Heart left ventricle (tissue), 16 donors: ENCODE measurements at regions not wholly inside any gene's neighbourhood (a gene's known extent, or its start where the extent isn't known, plus 50 kb on each side); places are given as distances from the start of the nearest gene placed in this dataset.

Source experiments
- ATAC-seq, 4 donors: fragments of 200-7000 bp; cut with Tn5 transposase; one replicate each; pipeline ENCODE4 v1.9.1; 2020 to 2022; ENCODE audit warnings: moderate library complexity in 4 of 4, mild to moderate bottlenecking in 3 of 4, moderate number of reproducible peaks in 1 of 4
- DNase-seq, 5 donors: peaks; one replicate each; pipeline ENCODE4 v3.0.0-alpha.2; 2020
- H3K27ac ChIP-seq, 12 donors: fragments of 200-600 bp; sonication (generic) in 4 of 12; one replicate each; pipeline versions ENCODE4 v1.5.0 to v1.8.0; 2016 to 2022; ENCODE audit warnings: mild to moderate bottlenecking in 2 of 12
- H3K27me3 ChIP-seq, 9 donors: fragments of 200-600 bp; sonication (generic) in 2 of 9; one replicate each; pipeline versions ENCODE4 v1.5.1 to v1.8.0; 2016 to 2022; ENCODE audit warnings: mild to moderate bottlenecking in 3 of 9
- H3K36me3 ChIP-seq, 9 donors: fragments of 200-600 bp; sonication (generic) in 2 of 9; one replicate each; pipeline versions ENCODE4 v1.5.0 to v1.8.0; 2018 to 2022; ENCODE audit warnings: mild to moderate bottlenecking in 2 of 9
- H3K4me1 ChIP-seq, 12 donors: fragments of 200-600 bp; sonication (generic) in 4 of 12; one replicate each; pipeline versions ENCODE4 v1.5.0 to v1.8.0; 2016 to 2022; ENCODE audit warnings: mild to moderate bottlenecking in 3 of 12
- H3K4me3 ChIP-seq, 12 donors: fragments of 200-600 bp; sonication (generic) in 4 of 12; one replicate each; pipeline versions ENCODE4 v1.5.0 to v1.8.0; 2017 to 2022; ENCODE audit warnings: mild to moderate bottlenecking in 9 of 12, moderate library complexity in 4 of 12
- H3K9me3 ChIP-seq, 12 donors: fragments of 200-600 bp; sonication (generic) in 4 of 12; one replicate each; pipeline versions ENCODE4 v1.5.0 to v1.8.0; 2016 to 2022; ENCODE audit warnings: mild to moderate bottlenecking in 1 of 12
- POLR2A ChIP-seq, 2 donors: fragments of 450-650 bp; IDR thresholded peaks; one replicate each; pipeline ENCODE4 v1.6.1; 2017; ENCODE audit warnings: antibody characterized with exemption in 2 of 2, mild to moderate bottlenecking in 2 of 2, moderate library complexity in 2 of 2
- WGBS, 4 donors: extraction: QIAGEN DNeasy Blood & Tissue Kit in 2 of 4; methylation state at CpG; one replicate each; pipeline versions ENCODE4 v1.1.5 to v1.1.7; 2013 to 2018; 5-methylcytosine and 5-hydroxymethylcytosine counted together
- intact Hi-C, 10 donors: fragments of 100-400 bp; cut with DNase I; formaldehyde crosslinking; loops; one replicate each; pipeline versions ENCODE4 v1.11.1 to v1.14.2; 2022
- TF ChIP-seq, protein P1 (sequence below), 12 donors: fragments of 200-600 bp; sonication (generic) in 4 of 12; IDR thresholded peaks; one replicate each; pipeline versions ENCODE4 v1.5.0 to v1.8.0; 2018 to 2022; ENCODE audit warnings: antibody characterized with exemption in 12 of 12, mild to moderate bottlenecking in 5 of 12
- donor health status: ischemic (EF 13 %, LVEDD 7.1; RV severe dilation, severe dysfunction).
- donor health status: healthy with polysubstance abuse.
- donor health status: DM: no; HTN: yes; CAD: no.
- donor health status: DM: no; HTN: no; CAD: no.
- donor health status: ischemic (EF 25% LVEDD 6.9; RV normal size, moderate dysfunction).
- donor health status: ischemic (EF 25% LVEDD 5.7; RV mildly dilated, moderate dysfunction).
- donor health status: healthy.
- donor health status: DM: yes; HTN: yes; CAD: no.
- donor health status: ischemic (EF 35%, LVEDD 5.7; RV mildly dilated, moderate dysfunction).
- donor health status: nonischemic (EF 11% LVEDD 7.7; RV severe dilation, severe dysfunction).
- donor health status: DM: yes; HTN: yes; CAD: no.
- donor health status: PGD.
- donor health status: ischemic (EF 29% LVEDD 5.4; RV normal size, mild dysfunction).
- donor health status: nonischemic (EF 23%, LVEDD 6.1; RV moderate dilation, normal function).

DNA sequence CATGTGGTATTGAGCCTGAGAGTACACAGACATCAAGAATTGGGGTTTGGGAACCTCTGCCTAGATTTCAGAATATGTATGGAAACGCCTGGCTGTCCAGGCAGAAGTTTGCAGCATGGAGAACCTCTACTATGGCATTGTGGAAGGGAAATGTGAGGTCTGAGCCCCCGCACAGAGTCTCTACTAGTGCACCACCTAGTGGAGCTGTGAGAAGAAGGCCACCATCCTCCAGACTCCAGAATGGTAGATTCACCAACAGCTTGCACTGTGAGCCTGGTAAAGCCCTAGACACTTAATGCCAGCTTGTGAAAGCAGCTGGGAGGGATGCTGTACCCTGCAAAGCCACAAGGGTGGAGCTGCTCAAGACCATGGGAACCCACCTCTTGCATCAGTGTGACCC lies 658.2 kb downstream of the HACE1 start:
- no peaks in the 10 kb centered on the region for H3K36me3 ChIP-seq
- no peak for DNase-seq
- ATAC-seq, result no peak
- intact Hi-C loops, result no loop called here
- no peak overlapping the region for H3K27ac ChIP-seq
- no peak for TF ChIP-seq POLR2A (IDR thresholded peaks at IDR 0.05)
- TF ChIP-seq, protein P1, sequence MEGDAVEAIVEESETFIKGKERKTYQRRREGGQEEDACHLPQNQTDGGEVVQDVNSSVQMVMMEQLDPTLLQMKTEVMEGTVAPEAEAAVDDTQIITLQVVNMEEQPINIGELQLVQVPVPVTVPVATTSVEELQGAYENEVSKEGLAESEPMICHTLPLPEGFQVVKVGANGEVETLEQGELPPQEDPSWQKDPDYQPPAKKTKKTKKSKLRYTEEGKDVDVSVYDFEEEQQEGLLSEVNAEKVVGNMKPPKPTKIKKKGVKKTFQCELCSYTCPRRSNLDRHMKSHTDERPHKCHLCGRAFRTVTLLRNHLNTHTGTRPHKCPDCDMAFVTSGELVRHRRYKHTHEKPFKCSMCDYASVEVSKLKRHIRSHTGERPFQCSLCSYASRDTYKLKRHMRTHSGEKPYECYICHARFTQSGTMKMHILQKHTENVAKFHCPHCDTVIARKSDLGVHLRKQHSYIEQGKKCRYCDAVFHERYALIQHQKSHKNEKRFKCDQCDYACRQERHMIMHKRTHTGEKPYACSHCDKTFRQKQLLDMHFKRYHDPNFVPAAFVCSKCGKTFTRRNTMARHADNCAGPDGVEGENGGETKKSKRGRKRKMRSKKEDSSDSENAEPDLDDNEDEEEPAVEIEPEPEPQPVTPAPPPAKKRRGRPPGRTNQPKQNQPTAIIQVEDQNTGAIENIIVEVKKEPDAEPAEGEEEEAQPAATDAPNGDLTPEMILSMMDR (IDR thresholded peaks at IDR 0.05), result no peak
- peaks cover 0 to 38% (median 6%) of the 10 kb centered on the region in 12 donors for H3K9me3 ChIP-seq
- no peak overlapping the region for H3K4me3 ChIP-seq
- no peaks in the 10 kb centered on the region for H3K4me1 ChIP-seq
- 64 to 78% (median 68%) methylated on average over 2 of the region's 2 CpGs for WGBS, 4 donors
- no peaks in the 10 kb centered on the region for H3K27me3 ChIP-seq

DNA sequence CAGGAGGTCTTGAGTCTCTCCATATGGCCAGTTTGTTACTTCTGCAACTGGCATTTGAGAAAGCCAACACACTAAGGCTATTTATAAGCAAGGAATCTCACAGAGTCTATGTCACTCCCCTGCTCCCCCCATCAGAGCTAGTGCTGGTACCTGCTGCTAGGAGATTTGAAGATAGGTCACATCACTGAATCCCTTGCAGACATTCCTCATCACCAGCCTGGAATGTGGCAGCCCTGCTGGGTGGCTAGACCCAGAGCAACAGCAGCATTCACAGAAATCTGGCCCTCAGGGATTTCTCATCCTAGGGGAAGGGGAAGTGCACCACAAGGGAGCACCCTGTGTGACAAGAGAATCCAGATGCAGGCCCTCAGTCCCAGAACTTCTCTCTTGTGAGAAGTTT lies 672.1 kb downstream of the HACE1 start:
- Histone ChIP-seq H3K4me1 (no peaks in the 10 kb centered on the region), H3K4me3 (no peak overlapping the region), H3K36me3 (no peaks in the 10 kb centered on the region), H3K9me3 (peaks cover 0 to 21% (median 11%) of the 10 kb centered on the region in 12 donors), H3K27me3 (no peaks in the 10 kb centered on the region), H3K27ac (no peak overlapping the region)
- intact Hi-C loops, result no loop called here
- ATAC-seq, result no peak
- TF ChIP-seq, protein P1 (IDR thresholded peaks at IDR 0.05), result no peak
- TF ChIP-seq POLR2A (IDR thresholded peaks at IDR 0.05), result no peak
- no peak for DNase-seq

DNA sequence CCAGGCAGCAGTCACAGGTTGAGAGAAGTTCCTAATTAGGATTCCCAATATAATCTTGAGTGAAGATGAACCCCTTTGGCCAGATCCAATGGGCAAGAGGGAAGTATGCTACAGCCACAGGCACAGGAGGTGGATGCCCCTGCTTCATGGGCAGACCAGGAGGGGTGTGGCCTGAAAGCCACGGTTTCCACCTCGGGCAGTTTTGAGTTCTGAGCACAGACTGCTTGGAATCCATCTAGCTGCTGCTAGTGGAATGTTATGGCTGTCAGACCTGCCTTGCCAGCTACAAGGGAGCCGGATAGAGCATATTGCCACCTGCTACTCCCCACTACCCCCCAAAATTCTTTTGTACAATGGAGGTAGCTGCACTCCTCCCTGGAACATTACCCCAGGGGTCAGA lies 672.9 kb downstream of the HACE1 start:
- 74 to 83% (median 79%) methylated on average over 3 of the region's 3 CpGs for WGBS, 4 donors
- no peak overlapping the region for H3K27ac ChIP-seq
- no peak for TF ChIP-seq POLR2A (IDR thresholded peaks at IDR 0.05)
- TF ChIP-seq, protein P1 (IDR thresholded peaks at IDR 0.05), result no peak
- H3K4me3 ChIP-seq, result no peak overlapping the region
- ATAC-seq, result no peak
- H3K36me3 ChIP-seq, result no peaks in the 10 kb centered on the region
- DNase-seq, result no peak
- H3K4me1 ChIP-seq, result no peaks in the 10 kb centered on the region
- intact Hi-C loops, result no loop called here
- H3K27me3 ChIP-seq, result no peaks in the 10 kb centered on the region
- H3K9me3 ChIP-seq, result peaks cover 0 to 19% (median 7%) of the 10 kb centered on the region in 12 donors

DNA sequence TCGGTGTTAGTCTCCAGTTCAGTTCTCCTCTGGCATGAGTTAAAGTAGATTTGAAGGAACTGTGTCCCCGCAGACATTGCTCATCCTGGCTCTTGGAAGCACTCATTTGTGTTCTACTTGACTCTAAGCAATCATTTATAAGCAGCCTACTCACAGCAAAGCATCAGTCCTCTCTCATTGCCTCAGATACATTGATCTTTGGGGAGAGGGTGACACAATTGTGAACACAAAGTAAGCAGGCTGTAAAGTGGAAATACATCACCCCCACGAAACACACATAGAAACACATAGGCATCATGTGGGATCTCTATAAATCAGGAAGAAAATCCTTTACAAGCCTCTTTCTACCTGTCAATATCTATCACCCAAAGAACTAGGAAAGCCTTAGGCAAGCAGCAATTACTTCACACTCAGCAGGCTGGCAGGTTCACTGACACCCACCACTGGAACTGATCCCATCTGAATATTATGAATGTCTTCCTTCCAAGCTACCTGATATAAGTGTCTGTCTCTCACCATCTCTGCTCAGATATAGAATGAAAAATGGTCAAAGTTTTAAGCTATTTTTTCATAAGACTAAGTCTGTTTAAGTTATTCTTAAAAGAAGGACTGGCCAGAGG lies 675.8 kb downstream of the HACE1 start:
- Histone ChIP-seq H3K4me3 (no peak overlapping the region), H3K27me3 (no peaks in the 10 kb centered on the region), H3K4me1 (no peaks in the 10 kb centered on the region), H3K9me3 (no peaks in the 10 kb centered on the region), H3K36me3 (no peaks in the 10 kb centered on the region), H3K27ac (no peak overlapping the region)
- no peak for DNase-seq
- ATAC-seq, result no peak
- intact Hi-C loops, result no loop called here
- TF ChIP-seq POLR2A (IDR thresholded peaks at IDR 0.05), result no peak
- TF ChIP-seq, protein P1 (IDR thresholded peaks at IDR 0.05), result no peak
- 78 to 82% (median 80%) methylated on average over 3 of the region's 3 CpGs for WGBS, 4 donors
